T47D (cell line): ENCODE measurements at regions not wholly inside any gene's neighbourhood (a gene's known extent, or its start where the extent isn't known, plus 50 kb on each side); places are given as distances from the start of the nearest gene placed in this dataset.

Experiments used
- DNase-seq, 2 experiments: peaks; one replicate each; pipeline versions ENCODE4 v3.0.0 to v3.0.0-alpha.2; 2011 to 2012; ENCODE audit warnings: low read depth in 1 of 2, low spot score in 1 of 2
- JUND ChIP-seq: IDR thresholded peaks from 2 replicates; pipeline ENCODE4 v1.6.1; 2012; ENCODE audit warnings: low read depth
- in situ Hi-C: cut with HindIII; loops from 2 replicates; pipeline ENCODE4 v1.10.0; 2016; ENCODE audit warnings: low sequenced_read_pairs, low pct_unique_long_range_greater_than_20kb

DNA sequence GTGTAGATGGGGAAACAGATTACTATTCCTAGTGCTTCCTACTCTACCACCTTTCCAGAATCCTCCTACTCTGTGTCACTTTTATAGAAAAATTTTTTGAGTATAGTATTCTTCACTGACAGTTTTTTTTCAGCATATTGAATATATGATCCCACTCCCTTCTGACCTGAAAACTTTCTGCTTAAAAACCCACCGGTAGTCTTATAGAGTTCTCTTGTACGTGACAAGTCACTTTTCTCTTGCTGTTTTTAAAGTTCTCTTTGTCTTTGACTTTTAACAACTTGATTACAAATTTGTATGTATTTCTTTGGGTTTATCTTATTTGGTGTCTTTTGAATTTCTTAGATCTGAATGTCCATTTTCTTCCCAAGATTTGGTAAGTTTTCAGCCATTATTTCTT is 133.6 kb upstream of the SLC38A2 start:
- in situ Hi-C loops: no loop called here
- no peak for DNase-seq
- no peak for TF ChIP-seq JUND

DNA sequence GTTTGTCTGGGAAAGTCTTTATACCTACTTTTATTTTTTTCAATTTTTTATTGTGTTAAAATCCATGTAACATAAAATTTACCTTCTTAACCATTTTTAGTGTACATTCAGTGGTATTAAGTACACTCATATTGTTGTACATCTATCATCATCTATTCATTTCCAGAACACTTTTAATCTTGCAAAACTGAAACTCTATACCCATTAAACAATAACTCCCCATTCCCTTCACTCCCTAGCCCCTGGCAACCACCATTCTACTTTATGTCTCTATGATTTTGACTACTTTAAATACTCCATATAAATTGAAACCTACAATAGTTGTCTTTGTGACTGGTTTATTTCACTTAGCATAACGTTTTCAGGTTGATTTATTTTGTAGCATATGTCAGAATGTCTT is 131.9 kb upstream of the SLC38A2 start:
- TF ChIP-seq JUND: no peak
- DNase-seq: no peak
- in situ Hi-C loops: no loop called here

DNA sequence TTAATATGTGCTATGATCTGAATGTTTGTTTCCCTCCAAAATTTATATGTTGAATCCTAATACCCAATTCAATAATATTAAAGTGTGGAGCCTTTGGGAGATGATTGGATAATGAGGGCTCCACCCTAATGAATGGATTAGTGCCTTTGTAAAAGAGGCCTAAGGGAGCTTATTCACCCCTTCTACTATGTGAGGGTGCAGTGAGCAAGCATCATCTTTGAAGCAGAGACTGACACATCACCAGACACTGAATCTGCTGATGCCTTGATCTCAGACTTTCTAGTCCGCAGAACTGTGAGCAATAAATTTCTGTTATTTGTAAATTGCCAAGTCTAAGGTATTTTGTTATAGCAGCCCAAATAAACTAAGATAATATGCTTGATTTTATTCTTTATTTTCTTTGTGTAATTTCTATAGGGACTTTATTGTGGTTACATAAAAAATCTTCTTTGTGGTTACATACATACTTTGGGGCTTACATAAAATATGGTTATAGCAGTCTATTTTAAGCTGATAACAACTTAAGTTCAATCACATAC is 131.1 kb upstream of the SLC38A2 start:
- no peak for DNase-seq
- in situ Hi-C loops: no loop called here
- TF ChIP-seq JUND: no peak

DNA sequence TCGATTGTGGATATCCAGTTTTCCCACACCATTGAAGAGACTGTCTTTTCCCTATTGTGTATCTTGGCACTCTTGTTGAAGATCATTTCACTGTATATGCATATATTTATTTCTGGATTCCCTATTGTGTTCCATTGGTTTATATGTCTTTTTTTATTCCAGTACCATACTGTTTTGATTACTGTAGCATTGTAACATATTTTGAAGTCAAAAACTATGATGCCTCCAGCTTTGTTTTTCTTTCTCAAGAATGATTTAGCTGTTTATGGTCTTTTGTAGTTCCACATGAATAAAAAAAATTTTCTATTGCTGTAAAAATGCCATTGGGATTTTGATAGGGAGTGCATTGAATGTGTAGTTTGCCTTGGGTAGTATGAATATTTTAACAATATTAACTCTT is 128.1 kb upstream of the SLC38A2 start:
- TF ChIP-seq JUND: no peak
- in situ Hi-C loops: no loop called here

DNA sequence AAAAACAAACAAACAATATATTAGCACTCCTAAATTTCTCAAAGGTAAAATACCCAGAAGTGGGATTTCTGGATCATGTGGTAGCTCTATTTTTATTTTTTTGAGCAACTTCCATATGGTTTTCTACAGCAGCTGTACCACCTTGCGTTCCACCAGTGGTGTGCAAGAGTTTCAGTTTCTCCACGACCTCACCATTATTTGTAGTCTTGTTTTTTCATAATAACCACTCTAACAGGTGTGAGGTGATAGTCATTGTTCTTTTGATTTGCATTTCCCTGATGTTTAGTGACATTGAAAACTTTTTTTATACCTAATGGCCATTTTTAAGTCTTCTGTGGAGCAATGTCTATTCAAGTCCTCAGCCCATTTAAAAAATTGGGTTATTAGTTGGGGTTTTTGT is 127.3 kb upstream of the SLC38A2 start:
- no peak for DNase-seq
- in situ Hi-C loops: no loop called here
- TF ChIP-seq JUND: no peak

More for the DNA sequence above, 128.1 kb upstream of the SLC38A2 start:
- DNase-seq: no peak

DNA sequence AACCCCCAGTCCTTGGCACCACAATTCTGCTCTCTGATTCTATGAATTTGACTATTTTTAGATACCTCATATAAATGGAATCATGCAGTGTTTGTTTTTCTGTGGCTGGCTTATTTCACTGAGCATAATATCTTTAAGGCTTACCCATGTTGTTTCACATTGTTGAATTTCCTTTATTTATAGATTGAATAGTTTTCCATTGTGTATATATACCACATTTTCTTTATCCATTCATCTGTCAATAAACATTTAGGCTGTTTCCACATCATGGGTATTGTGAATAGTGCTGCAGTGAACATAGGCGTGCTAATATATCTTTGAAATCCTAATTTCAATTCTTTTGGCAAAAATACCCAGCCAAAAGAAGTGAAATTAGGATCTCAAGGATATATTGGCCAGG is 126.7 kb upstream of the SLC38A2 start:
- 0 out of 2 replicates have a peak, but pooled peaks have one; percentile 39 for TF ChIP-seq JUND
- in situ Hi-C loops: no loop called here
- DNase-seq: peak in 1 of 2 experiments; percentile 66

DNA sequence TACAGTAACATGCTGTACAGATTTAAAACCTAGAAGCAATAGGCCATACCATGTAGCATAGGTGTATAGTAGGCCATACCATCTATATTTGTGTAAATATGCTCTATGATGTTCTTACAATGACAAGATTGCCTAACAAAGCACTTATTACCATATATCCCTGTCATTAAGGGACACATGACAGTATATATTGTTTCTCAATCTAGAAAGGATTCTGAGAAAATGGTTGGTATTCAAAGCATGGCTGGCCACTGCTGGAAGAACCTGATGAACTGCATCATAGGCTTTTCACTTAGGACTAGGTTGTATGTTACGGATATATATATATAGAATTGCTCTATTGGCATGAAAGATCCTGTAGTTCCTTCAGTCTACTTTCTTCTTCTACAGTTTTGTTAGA is 125.2 kb upstream of the SLC38A2 start:
- in situ Hi-C loops: no loop called here
- no peak for TF ChIP-seq JUND
- DNase-seq: no peak

DNA sequence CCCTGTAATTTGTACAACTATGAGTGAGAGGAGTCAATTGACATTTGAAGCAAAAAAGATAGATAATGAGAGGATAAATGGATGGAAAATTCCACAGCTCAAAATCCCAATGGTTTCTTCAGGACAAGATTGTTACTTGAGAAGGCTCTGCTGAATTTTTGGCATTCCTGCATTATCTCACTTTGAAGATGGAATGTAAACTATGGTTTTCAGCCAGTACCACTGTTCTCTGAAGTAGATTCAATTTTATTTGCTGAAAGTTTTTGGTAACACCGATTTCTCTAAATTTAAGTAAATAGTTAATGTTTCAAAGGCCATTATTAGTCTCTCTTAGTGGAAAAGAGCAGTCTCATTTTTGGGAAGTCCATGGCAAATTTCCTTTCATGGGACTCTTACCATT is 121.9 kb upstream of the SLC38A2 start:
- peak; percentile 85 for TF ChIP-seq JUND
- DNase-seq: peak in 1 of 2 experiments; percentile 78
- in situ Hi-C loops: no loop called here

DNA sequence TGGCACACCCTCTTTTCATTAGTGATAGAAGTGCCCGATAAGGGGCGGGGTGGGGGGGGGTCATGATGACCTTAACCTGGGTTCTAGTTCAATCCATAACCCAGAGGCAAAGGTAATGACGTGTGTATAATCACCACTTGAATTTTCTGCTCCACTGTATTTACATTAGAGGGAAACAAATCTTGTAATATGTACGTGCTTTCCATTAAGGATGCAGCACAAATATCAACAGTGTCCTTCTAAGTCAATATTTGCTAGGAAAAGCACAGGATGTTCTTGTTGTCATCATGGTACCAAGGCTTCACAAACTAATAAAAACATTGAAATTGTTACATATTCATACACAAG is 121.2 kb upstream of the SLC38A2 start:
- in situ Hi-C loops: no loop called here
- no peak; the same call in 1 of the 2 replicates for TF ChIP-seq JUND
- peak in 1 of 2 experiments; percentile 56 for DNase-seq

DNA sequence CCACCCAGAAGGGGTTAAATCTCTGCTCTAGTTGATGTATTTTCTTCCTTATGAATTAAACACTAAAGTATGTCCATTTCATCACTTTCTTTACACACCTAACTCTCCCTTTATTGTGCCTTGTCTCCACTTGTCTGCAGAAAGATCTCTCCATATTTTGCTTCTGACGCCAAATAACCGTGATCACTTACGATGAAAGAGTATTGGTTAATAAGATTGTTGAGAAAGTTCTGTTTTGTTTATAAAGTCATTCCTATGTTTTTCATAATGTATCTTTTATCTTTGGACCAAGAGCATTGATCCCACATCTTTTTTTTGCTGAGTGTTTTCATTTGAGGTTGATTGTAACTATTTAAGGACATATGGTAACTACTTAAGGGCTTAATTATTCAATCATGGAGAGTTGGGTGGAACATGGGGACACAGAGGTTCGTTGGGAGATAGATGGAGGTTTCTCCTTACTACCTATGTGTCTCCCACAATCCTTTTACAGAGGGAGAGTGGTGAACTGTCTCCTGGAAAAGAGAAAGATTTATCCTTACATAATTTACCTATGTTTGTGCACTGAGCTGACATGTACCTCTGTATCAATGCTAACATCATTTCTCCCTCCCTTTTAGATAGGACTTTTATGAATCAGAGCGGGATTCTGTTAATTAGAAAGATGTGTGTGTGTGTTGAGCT is 120.7 kb upstream of the SLC38A2 start:
- DNase-seq: no peak
- in situ Hi-C loops: no loop called here
- no peak for TF ChIP-seq JUND

DNA sequence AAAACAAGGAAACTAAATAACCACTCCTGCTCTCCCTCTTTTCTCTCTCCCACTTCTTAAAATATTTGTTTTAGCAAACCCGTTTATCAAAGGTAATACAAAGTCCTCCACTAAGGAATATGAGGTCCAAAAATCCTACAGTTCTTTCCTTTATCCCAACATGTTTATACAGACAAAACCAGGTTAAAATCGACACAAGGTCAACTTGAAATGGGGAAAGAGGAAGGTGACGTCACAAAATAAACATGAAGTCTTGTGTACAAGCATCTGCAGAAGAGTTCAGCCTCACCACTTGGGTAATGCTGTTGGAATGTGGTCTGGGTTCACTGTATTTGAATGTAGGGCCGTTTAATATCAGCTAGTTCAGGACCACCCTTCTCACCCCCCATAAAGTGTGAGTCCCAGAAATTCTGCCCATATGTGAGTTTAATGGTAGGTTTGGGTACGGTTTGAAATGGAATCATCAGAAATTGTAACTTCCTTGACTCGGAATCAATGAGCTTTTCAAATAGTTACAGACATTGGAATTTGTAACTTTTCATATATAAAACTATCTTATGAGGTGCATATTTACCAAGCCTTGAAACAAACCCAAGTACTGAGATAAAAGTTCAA is 120.0 kb upstream of the SLC38A2 start:
- DNase-seq: peak; percentile 34 to 90
- TF ChIP-seq JUND: peak; percentile 94
- in situ Hi-C loops: no loop called here

DNA sequence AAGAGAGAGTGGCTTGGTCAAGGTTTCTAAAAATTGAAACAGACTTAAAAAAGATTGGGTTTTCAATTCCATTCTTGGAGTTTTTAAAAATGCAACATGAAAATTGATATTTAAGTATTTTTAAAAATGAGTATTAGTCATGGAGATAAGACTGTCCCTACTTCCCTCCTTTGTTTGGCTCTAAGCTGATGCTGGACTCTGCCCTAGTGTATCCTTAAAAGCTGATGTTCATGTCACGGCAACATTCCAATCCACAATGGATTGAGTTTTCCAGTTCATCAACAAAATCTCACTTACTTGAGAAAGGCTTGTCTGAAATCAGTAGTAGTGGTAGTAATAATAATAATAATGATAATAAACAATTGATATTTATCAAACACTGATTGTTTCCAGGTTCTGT is 119.0 kb upstream of the SLC38A2 start:
- TF ChIP-seq JUND: no peak
- DNase-seq: no peak
- in situ Hi-C loops: no loop called here

DNA sequence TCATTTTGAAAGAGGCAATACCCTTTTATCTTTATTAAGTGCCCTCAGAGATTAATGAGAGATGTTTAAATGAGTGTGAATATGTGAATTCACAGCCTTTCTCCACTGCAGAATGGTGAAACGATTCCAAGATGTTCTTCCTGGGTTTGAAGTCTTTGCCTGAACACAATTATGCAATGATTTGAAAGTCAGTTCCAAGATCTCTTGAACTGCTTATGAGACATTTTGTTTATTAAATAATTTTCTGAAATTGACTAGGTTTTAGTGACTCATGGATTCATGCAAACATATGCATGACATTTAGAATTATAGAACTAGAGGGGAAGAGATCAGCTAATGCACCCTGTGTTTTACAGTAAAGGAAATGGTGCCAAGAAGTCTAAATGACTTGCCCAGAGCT is 118.1 kb upstream of the SLC38A2 start:
- in situ Hi-C loops: no loop called here

More for the DNA sequence above, 118.1 kb upstream of the SLC38A2 start:
- TF ChIP-seq JUND: no peak
- no peak for DNase-seq
